SHP77 treated with DMSO at 0.1 percent for 48 hours (cell line): ENCODE measurements at regions not wholly inside any gene's neighbourhood (a gene's known extent, or its start where the extent isn't known, plus 50 kb on each side); places are given as distances from the start of the nearest gene placed in this dataset.
A peak's percentile ranks its signal among the peaks of the same experiment; 100 is the strongest.

ENCODE experiments used
- DNase-seq: peaks from one replicate; lab custom pipeline; 2025; lab: John Stamatoyannopoulos, UW

GRCh38 chr4:153107246-153107645 is 97.0 kb upstream of the TRIM2 start:
- no peak for DNase-seq

- no peak for DNase-seq
These were observed 94.9 kb upstream of the TRIM2 start for GRCh38 chr4:153109296-153109849.

GRCh38 chr4:153110739-153111138 is 93.5 kb upstream of the TRIM2 start:
- no peak for DNase-seq

- DNase-seq = no peak
These were observed 92.7 kb upstream of the TRIM2 start for GRCh38 chr4:153111426-153112040.

GRCh38 chr4:153112041-153112441 is 92.2 kb upstream of the TRIM2 start:
- DNase-seq = peak; percentile 13

- no peak for DNase-seq
These were observed 91.0 kb upstream of the TRIM2 start for GRCh38 chr4:153113061-153113837.

GRCh38 chr4:153113838-153114105 is 90.5 kb upstream of the TRIM2 start:
- no peak for DNase-seq

- no peak for DNase-seq
These were observed 89.4 kb upstream of the TRIM2 start for GRCh38 chr4:153114771-153115321.

- no peak for DNase-seq
These were observed 88.6 kb upstream of the TRIM2 start for GRCh38 chr4:153115322-153116290.

- DNase-seq = no peak
These were observed 88.0 kb upstream of the TRIM2 start for GRCh38 chr4:153116291-153116680.

GRCh38 chr4:153116801-153117200 is 87.4 kb upstream of the TRIM2 start:
- DNase-seq = no peak

- DNase-seq = no peak
These were observed 86.7 kb upstream of the TRIM2 start for GRCh38 chr4:153117554-153117953.

GRCh38 chr4:153119626-153120025 is 84.6 kb upstream of the TRIM2 start:
- DNase-seq = no peak

GRCh38 chr4:153120235-153120634 is 84.0 kb upstream of the TRIM2 start:
- DNase-seq = no peak

GRCh38 chr4:153122855-153123254 is 81.4 kb upstream of the TRIM2 start:
- no peak for DNase-seq

- DNase-seq = no peak
These were observed 78.1 kb upstream of the TRIM2 start for GRCh38 chr4:153126137-153126536.

- DNase-seq = peak; percentile 60
These were observed 76.3 kb upstream of the TRIM2 start for GRCh38 chr4:153127760-153128494.

- no peak for DNase-seq
These were observed 72.6 kb upstream of the TRIM2 start for GRCh38 chr4:153131596-153131995.

- DNase-seq = no peak
These were observed 67.1 kb upstream of the TRIM2 start for GRCh38 chr4:153137159-153137558.

- DNase-seq = no peak
These were observed 66.3 kb upstream of the TRIM2 start for GRCh38 chr4:153137677-153138630.
